Mesendoderm (in vitro differentiated cells): ENCODE measurements at regions not wholly inside any gene's neighbourhood (a gene's known extent, or its start where the extent isn't known, plus 50 kb on each side); places are given as distances from the start of the nearest gene placed in this dataset.

Source experiments
- DNase-seq: peaks from one replicate; pipeline ENCODE4 v3.0.0; 2013
- H2AK5ac ChIP-seq: 2 replicates; pipeline ENCODE4 v1.6.1; 2013; ENCODE audit warnings: low read length, inconsistent platforms
- H2BK120ac ChIP-seq: 2 replicates; pipeline ENCODE4 v1.6.1; 2013; ENCODE audit warnings: low read depth, mild to moderate bottlenecking, low read length, moderate library complexity, mixed read lengths
- H2BK15ac ChIP-seq: replicated peaks from 2 replicates; pipeline ENCODE4 v1.6.1; 2013; ENCODE audit warnings: low read depth, mild to moderate bottlenecking, moderate library complexity
- H2BK5ac ChIP-seq: 2 replicates; pipeline ENCODE4 v1.6.1; 2013; ENCODE audit warnings: low read length, inconsistent platforms
- H3K18ac ChIP-seq: 2 replicates; pipeline ENCODE4 v1.6.1; 2013; ENCODE audit warnings: mild to moderate bottlenecking, low read length, mixed read lengths
- H3K23ac ChIP-seq: one replicate; pipeline ENCODE4 v1.6.1; 2013; ENCODE audit warnings: low read length
- H3K27ac ChIP-seq: 2 replicates; pipeline ENCODE4 v1.5.1; 2013; ENCODE audit warnings: low read depth, mild to moderate bottlenecking, inconsistent platforms, low read length, moderate library complexity
- H3K27me3 ChIP-seq: 2 replicates; pipeline ENCODE4 v1.6.1; 2013; ENCODE audit warnings: low read length, control low read depth, mild to moderate bottlenecking, inconsistent platforms; ENCODE audit not compliant: insufficient read depth, poor library complexity
- H3K36me3 ChIP-seq: 2 replicates; pipeline ENCODE4 v1.6.1; 2013; ENCODE audit warnings: low read length, inconsistent platforms; ENCODE audit not compliant: control insufficient read depth, insufficient read depth
- H3K4ac ChIP-seq: one replicate; pipeline ENCODE4 v1.6.1; 2013; ENCODE audit warnings: low read depth, mild to moderate bottlenecking, low read length, moderate library complexity
- H3K4me1 ChIP-seq: 2 replicates; pipeline ENCODE4 v1.6.1; 2013; ENCODE audit warnings: low read depth, low read length, inconsistent platforms; ENCODE audit not compliant: control insufficient read depth
- H3K4me2 ChIP-seq: 2 replicates; pipeline ENCODE4 v1.6.1; 2013; ENCODE audit warnings: low read length
- H3K4me3 ChIP-seq: 2 replicates; pipeline ENCODE4 v1.5.1; 2013; ENCODE audit warnings: mild to moderate bottlenecking, low read length
- H3K56ac ChIP-seq: one replicate; pipeline ENCODE4 v1.6.1; 2013; ENCODE audit warnings: low read length
- H3K79me1 ChIP-seq: 2 replicates; pipeline ENCODE4 v1.6.1; 2013; ENCODE audit warnings: low read length, inconsistent platforms
- H3K79me2 ChIP-seq: 2 replicates; pipeline ENCODE4 v1.6.1; 2013; ENCODE audit warnings: mild to moderate bottlenecking, low read length; ENCODE audit not compliant: control insufficient read depth, insufficient read depth
- H3K9ac ChIP-seq: 2 replicates; pipeline ENCODE4 v1.6.1; 2013; ENCODE audit warnings: low read length, inconsistent platforms
- H4K5ac ChIP-seq: one replicate; pipeline ENCODE4 v1.6.1; 2013; ENCODE audit warnings: low read length
- H4K8ac ChIP-seq: one replicate; pipeline ENCODE4 v1.6.1; 2013; ENCODE audit warnings: low read depth, mild to moderate bottlenecking, control low read depth, low read length, moderate library complexity
- WGBS: extraction: QIAGEN DNeasy Blood & Tissue Kit; methylation state at CpG from one replicate; pipeline ENCODE4 v1.1.7; 2013; ENCODE audit warnings: low lambda C conversion rate, missing lambda C conversion rate; ENCODE audit not compliant: insufficient coverage; ENCODE audit errors: extremely low coverage; 5-methylcytosine and 5-hydroxymethylcytosine counted together

DNA sequence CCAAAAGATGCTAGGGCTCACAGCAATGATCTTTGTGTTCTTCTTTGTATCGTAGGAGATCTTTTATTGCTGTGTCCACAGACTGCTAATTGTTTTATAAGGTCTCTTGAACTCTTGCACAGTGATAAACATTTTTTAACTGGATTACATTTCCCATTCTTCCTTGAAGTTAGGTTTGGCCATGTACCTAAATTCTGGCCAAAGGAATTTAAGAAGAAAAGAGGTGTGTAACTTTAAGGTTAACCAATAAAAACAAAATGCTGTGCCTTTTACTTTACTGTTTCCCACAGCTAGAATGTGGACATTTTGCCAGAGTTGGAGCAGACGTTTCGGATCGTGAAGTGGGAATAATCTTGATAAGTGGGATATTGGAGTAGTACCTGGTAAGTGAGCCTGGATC, 82.6 kb upstream of the GPC6 start:
- Histone ChIP-seq H3K79me1 (no peaks in the 10 kb centered on the region), H4K8ac (no peak overlapping the region), H3K27me3 (no peaks in the 10 kb centered on the region), H3K56ac (no peak overlapping the region), H3K4me2 (no peak overlapping the region), H2BK15ac (no peak overlapping the region), H3K9ac (no peak overlapping the region), H3K27ac (no peak overlapping the region), H2AK5ac (no peak overlapping the region), H4K5ac (no peak overlapping the region), H3K36me3 (no peaks in the 10 kb centered on the region), H3K79me2 (no peaks in the 10 kb centered on the region), H3K4me3 (no peak overlapping the region), H3K4ac (no peak overlapping the region), H3K23ac (no peak overlapping the region), H3K18ac (no peak overlapping the region), H2BK5ac (no peak overlapping the region), H2BK120ac (no peak overlapping the region), H3K4me1 (no peaks in the 10 kb centered on the region)
- WGBS: no CpG with 5 or more reads among the region's 4 CpGs
- no peak for DNase-seq

- Histone ChIP-seq H3K4ac (no peak overlapping the region), H3K4me1 (no peaks in the 10 kb centered on the region), H3K27ac (no peak overlapping the region), H3K9ac (no peak overlapping the region), H3K79me1 (no peaks in the 10 kb centered on the region), H2BK120ac (no peak overlapping the region), H3K4me2 (no peak overlapping the region), H3K23ac (no peak overlapping the region), H4K8ac (no peak overlapping the region), H3K27me3 (no peaks in the 10 kb centered on the region), H3K79me2 (no peaks in the 10 kb centered on the region), H3K56ac (no peak overlapping the region), H2AK5ac (no peak overlapping the region), H4K5ac (no peak overlapping the region), H3K18ac (no peak overlapping the region), H2BK15ac (no peak overlapping the region), H3K36me3 (no peaks in the 10 kb centered on the region), H3K4me3 (no peak overlapping the region), H2BK5ac (no peak overlapping the region)
- DNase-seq: no peak
- WGBS: no CpG with 5 or more reads among the region's 2 CpGs
Observed at GRCh38 chr13:93145199-93145598, 81.4 kb upstream of the GPC6 start.

DNA sequence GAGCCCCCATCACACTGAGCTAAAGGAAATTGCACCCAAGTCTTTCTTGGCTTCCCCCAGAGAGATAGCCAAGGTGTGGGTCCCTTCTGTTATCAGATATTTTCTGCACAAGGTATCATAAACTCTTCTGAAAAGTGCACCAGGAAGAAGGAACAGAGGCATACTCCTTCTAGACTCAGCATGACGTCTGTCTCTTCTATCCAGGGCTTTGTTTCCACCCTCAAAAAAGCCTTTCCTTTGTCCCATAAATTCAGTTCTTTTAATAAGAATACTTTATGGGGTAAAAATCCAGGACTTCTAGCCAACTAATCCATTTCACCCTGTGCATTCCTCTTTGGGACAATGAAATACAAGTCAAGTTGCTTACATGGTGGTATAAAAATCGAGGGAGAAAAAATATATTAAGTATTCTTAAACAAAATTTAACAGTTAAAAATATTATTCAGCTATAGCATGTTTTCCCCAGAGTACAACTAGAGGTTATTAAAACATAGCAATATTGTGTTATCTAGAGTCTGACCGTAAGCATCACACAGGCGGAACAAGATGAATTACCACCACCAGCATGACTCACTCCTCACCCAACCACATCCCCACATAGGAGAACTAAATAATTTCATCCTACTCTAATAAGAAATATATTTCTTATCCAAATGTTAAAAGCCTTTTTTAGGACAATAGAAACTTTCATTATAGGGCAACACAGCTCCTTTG, 79.9 kb upstream of the GPC6 start:
- H2BK120ac ChIP-seq: no peak overlapping the region
- no CpG with 5 or more reads among the region's 4 CpGs for WGBS
- no peak overlapping the region for H3K27ac ChIP-seq
- H2AK5ac ChIP-seq: no peak overlapping the region
- H3K18ac ChIP-seq: no peak overlapping the region
- H3K9ac ChIP-seq: no peak overlapping the region
- no peaks in the 10 kb centered on the region for H3K79me1 ChIP-seq
- no peak overlapping the region for H4K8ac ChIP-seq
- no peak overlapping the region for H3K4ac ChIP-seq
- no peak overlapping the region for H2BK15ac ChIP-seq
- H3K36me3 ChIP-seq: no peaks in the 10 kb centered on the region
- H4K5ac ChIP-seq: no peak overlapping the region
- DNase-seq: no peak
- H3K4me1 ChIP-seq: no peaks in the 10 kb centered on the region
- H3K27me3 ChIP-seq: no peaks in the 10 kb centered on the region
- H3K23ac ChIP-seq: no peak overlapping the region
- no peak overlapping the region for H3K4me2 ChIP-seq
- H3K79me2 ChIP-seq: no peaks in the 10 kb centered on the region
- H3K56ac ChIP-seq: no peak overlapping the region
- H2BK5ac ChIP-seq: no peak overlapping the region
- H3K4me3 ChIP-seq: no peak overlapping the region

DNA sequence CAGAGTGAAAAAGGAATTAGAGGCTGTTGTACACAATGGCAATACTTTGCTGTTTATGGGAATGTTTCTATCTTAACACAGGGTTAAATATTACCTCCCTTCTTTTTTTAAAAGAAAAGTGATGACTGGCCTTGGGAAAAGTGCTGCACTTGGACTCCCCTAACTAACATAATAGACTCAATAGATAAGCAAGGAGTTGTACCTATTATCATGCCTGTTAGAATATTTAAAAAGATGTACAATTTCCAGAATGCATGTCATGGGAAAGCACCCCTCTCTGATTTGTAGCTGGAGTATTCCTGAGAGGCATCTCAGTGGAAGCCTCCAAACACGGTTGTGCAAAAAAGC, 79.3 kb upstream of the GPC6 start:
- H3K36me3 ChIP-seq: no peaks in the 10 kb centered on the region
- WGBS: no CpG with 5 or more reads among the region's 1 CpG
- H3K27ac ChIP-seq: no peak overlapping the region
- no peaks in the 10 kb centered on the region for H3K79me2 ChIP-seq
- H3K4me1 ChIP-seq: no peaks in the 10 kb centered on the region
- no peak overlapping the region for H3K4ac ChIP-seq
- H2BK5ac ChIP-seq: no peak overlapping the region
- no peak overlapping the region for H2BK120ac ChIP-seq
- no peak overlapping the region for H3K23ac ChIP-seq
- no peak overlapping the region for H3K4me2 ChIP-seq
- H4K8ac ChIP-seq: no peak overlapping the region
- H2BK15ac ChIP-seq: no peak overlapping the region
- no peak overlapping the region for H3K9ac ChIP-seq
- no peak overlapping the region for H4K5ac ChIP-seq
- no peaks in the 10 kb centered on the region for H3K79me1 ChIP-seq
- H3K56ac ChIP-seq: no peak overlapping the region
- no peak for DNase-seq
- no peaks in the 10 kb centered on the region for H3K27me3 ChIP-seq
- no peak overlapping the region for H3K4me3 ChIP-seq
- H3K18ac ChIP-seq: no peak overlapping the region
- no peak overlapping the region for H2AK5ac ChIP-seq

- no CpG with 5 or more reads among the region's 5 CpGs for WGBS
- Histone ChIP-seq H3K9ac (no peak overlapping the region), H3K4me1 (no peaks in the 10 kb centered on the region), H2BK15ac (no peak overlapping the region), H4K5ac (no peak overlapping the region), H3K4me2 (no peak overlapping the region), H3K23ac (no peak overlapping the region), H3K36me3 (no peaks in the 10 kb centered on the region), H3K79me2 (no peaks in the 10 kb centered on the region), H3K79me1 (no peaks in the 10 kb centered on the region), H3K56ac (no peak overlapping the region), H3K4ac (no peak overlapping the region), H3K27ac (no peak overlapping the region), H3K27me3 (no peaks in the 10 kb centered on the region), H4K8ac (no peak overlapping the region), H3K18ac (no peak overlapping the region), H2BK5ac (no peak overlapping the region), H2AK5ac (no peak overlapping the region), H3K4me3 (no peak overlapping the region), H2BK120ac (no peak overlapping the region)
- no peak for DNase-seq
Observed at GRCh38 chr13:93147946-93148345, 78.7 kb upstream of the GPC6 start.

GRCh38 chr13:93151277-93151676, 75.3 kb upstream of the GPC6 start:
- no peak overlapping the region for H3K18ac ChIP-seq
- H3K79me1 ChIP-seq: no peaks in the 10 kb centered on the region
- H3K4me1 ChIP-seq: no peaks in the 10 kb centered on the region
- H4K8ac ChIP-seq: no peak overlapping the region
- no peak overlapping the region for H3K4ac ChIP-seq
- no peak overlapping the region for H3K56ac ChIP-seq
- H3K36me3 ChIP-seq: no peaks in the 10 kb centered on the region
- no peak overlapping the region for H3K4me3 ChIP-seq
- no peak overlapping the region for H3K27ac ChIP-seq
- H2BK15ac ChIP-seq: no peak overlapping the region
- DNase-seq: no peak
- H3K27me3 ChIP-seq: no peaks in the 10 kb centered on the region
- H4K5ac ChIP-seq: no peak overlapping the region
- H2AK5ac ChIP-seq: no peak overlapping the region
- no peaks in the 10 kb centered on the region for H3K79me2 ChIP-seq
- H3K9ac ChIP-seq: no peak overlapping the region
- no peak overlapping the region for H3K23ac ChIP-seq
- no peak overlapping the region for H2BK5ac ChIP-seq
- H3K4me2 ChIP-seq: no peak overlapping the region
- no peak overlapping the region for H2BK120ac ChIP-seq
